Hepatocyte (in vitro differentiated cells): ENCODE measurements at regions not wholly inside any gene's neighbourhood (a gene's known extent, or its start where the extent isn't known, plus 50 kb on each side); places are given as distances from the start of the nearest gene placed in this dataset.

Source experiments
- CTCF ChIP-seq: fragments of 200-600 bp; sonication (generic); IDR thresholded peaks from 2 replicates; pipeline ENCODE4 v1.5.1; 2016; ENCODE audit warnings: antibody characterized with exemption, mild to moderate bottlenecking; ENCODE audit not compliant: poor library complexity
- EZH2 ChIP-seq: fragments of 200-600 bp; sonication (generic); IDR thresholded peaks from 2 replicates; pipeline ENCODE4 v1.6.1; 2016; ENCODE audit warnings: antibody characterized with exemption, mild to moderate bottlenecking, borderline replicate concordance

GRCh38 chr9:26412446-26412845 is 480.2 kb downstream of the CAAP1 start:
- TF ChIP-seq EZH2 (no peak), CTCF (no peak)
